Natural killer cell (primary cell): ENCODE measurements at regions not wholly inside any gene's neighbourhood (a gene's known extent, or its start where the extent isn't known, plus 50 kb on each side); places are given as distances from the start of the nearest gene placed in this dataset.

ENCODE experiments used
- ATAC-seq, 3 donors: fragments of 150-1000 bp in 2 of 3; fragments of 200-7000 bp in 1 of 3; cut with Tn5 transposase; 1 replicate in 1 of 3; 2 replicates in 2 of 3; pipeline ENCODE4 v1.10.0; 2021; ENCODE audit warnings: mild to moderate bottlenecking in 2 of 3, moderate library complexity in 2 of 3
- DNase-seq, 2 donors: peaks; one replicate each; pipeline versions ENCODE4 v3.0.0 to v3.0.0-alpha.2; 2013 to 2021; ENCODE audit warnings: mixed read lengths in 1 of 2
- H3K27ac ChIP-seq: one replicate; pipeline ENCODE4 v1.5.1; 2013; ENCODE audit warnings: mild to moderate bottlenecking, low read length
- H3K27me3 ChIP-seq: one replicate; pipeline ENCODE4 v1.6.1; 2013; ENCODE audit warnings: low read length; ENCODE audit not compliant: control insufficient read depth, insufficient read depth
- H3K36me3 ChIP-seq: one replicate; pipeline ENCODE4 v1.6.1; 2013; ENCODE audit warnings: low read length; ENCODE audit not compliant: control insufficient read depth, insufficient read depth
- H3K4me1 ChIP-seq: one replicate; pipeline ENCODE4 v1.6.1; 2013; ENCODE audit warnings: low read length; ENCODE audit not compliant: control insufficient read depth, insufficient read depth
- H3K4me3 ChIP-seq: one replicate; pipeline ENCODE4 v1.5.1; 2013; ENCODE audit warnings: low read length
- H3K9me3 ChIP-seq: one replicate; pipeline ENCODE4 v1.6.1; 2013; ENCODE audit warnings: low read length; ENCODE audit not compliant: control insufficient read depth, insufficient read depth
- H3K27ac Mint-ChIP-seq, 2 donors: one replicate each; pipeline ENCODE4 v1.8.0; 2022; ENCODE audit warnings: mild to moderate bottlenecking in 2 of 2, mixed read lengths in 2 of 2, moderate library complexity in 1 of 2
- H3K27me3 Mint-ChIP-seq, 2 donors: one replicate each; pipeline ENCODE4 v1.8.0; 2022; ENCODE audit warnings: low read depth in 2 of 2, mixed read lengths in 2 of 2
- H3K36me3 Mint-ChIP-seq: one replicate; pipeline ENCODE4 v1.8.0; 2022; ENCODE audit warnings: mixed read lengths
- H3K4me1 Mint-ChIP-seq, 2 donors: one replicate each; pipeline ENCODE4 v1.8.0; 2022; ENCODE audit warnings: mixed read lengths in 2 of 2
- H3K4me3 Mint-ChIP-seq: one replicate; pipeline ENCODE4 v1.8.0; 2022; ENCODE audit warnings: mild to moderate bottlenecking, moderate library complexity, mixed read lengths
- H3K9me3 Mint-ChIP-seq, 2 donors: one replicate each; pipeline ENCODE4 v1.8.0; 2022; ENCODE audit warnings: mixed read lengths in 2 of 2
- CTCF ChIP-seq: fragments of 200-600 bp; IDR thresholded peaks from one replicate; pipeline ENCODE4 v1.8.0; 2022; ENCODE audit warnings: antibody characterized with exemption
- WGBS: methylation state at CpG from one replicate; pipeline ENCODE4 v1.1.7; 2013; ENCODE audit warnings: missing lambda C conversion rate; ENCODE audit not compliant: insufficient coverage; 5-methylcytosine and 5-hydroxymethylcytosine counted together
- intact Hi-C: fragments of 100-400 bp; cut with micrococcal nuclease; formaldehyde crosslinking; loops from one replicate; pipeline ENCODE4 v1.14.2; 2022

GRCh38 chr1:81672766-81673165 lies 128.0 kb upstream of the ADGRL2 start:
- Histone ChIP-seq H3K4me3 (no peak overlapping the region), H3K27me3 (no peaks in the 10 kb centered on the region), H3K4me1 (no peaks in the 10 kb centered on the region), H3K9me3 (no peaks in the 10 kb centered on the region), H3K36me3 (no peaks in the 10 kb centered on the region), H3K27ac (no peak overlapping the region)
- H3K9me3 Mint-ChIP-seq: peaks cover 7 to 11% of the 10 kb centered on the region in 2 donors
- no peaks in the 10 kb centered on the region for H3K4me1 Mint-ChIP-seq
- no peak for DNase-seq
- no peak overlapping the region for H3K4me3 Mint-ChIP-seq
- H3K27me3 Mint-ChIP-seq: no peaks in the 10 kb centered on the region
- TF ChIP-seq CTCF: no peak
- intact Hi-C loops: no loop called here
- no peak overlapping the region for H3K27ac Mint-ChIP-seq
- H3K36me3 Mint-ChIP-seq: no peaks in the 10 kb centered on the region
- no peak for ATAC-seq

- H3K27me3 ChIP-seq: no peaks in the 10 kb centered on the region
- DNase-seq: no peak
- no peak for TF ChIP-seq CTCF
- no peaks in the 10 kb centered on the region for H3K36me3 ChIP-seq
- WGBS: 87% methylated on average over 3 of the region's 3 CpGs
- H3K9me3 Mint-ChIP-seq: peaks cover 4 to 6% of the 10 kb centered on the region in 2 donors
- no peak overlapping the region for H3K4me3 Mint-ChIP-seq
- H3K4me3 ChIP-seq: no peak overlapping the region
- intact Hi-C loops: no loop called here
- H3K27me3 Mint-ChIP-seq: no peaks in the 10 kb centered on the region
- H3K4me1 Mint-ChIP-seq: no peaks in the 10 kb centered on the region
- H3K36me3 Mint-ChIP-seq: no peaks in the 10 kb centered on the region
- ATAC-seq: no peak
- no peaks in the 10 kb centered on the region for H3K9me3 ChIP-seq
- H3K27ac Mint-ChIP-seq: no peak overlapping the region
- no peak overlapping the region for H3K27ac ChIP-seq
- no peaks in the 10 kb centered on the region for H3K4me1 ChIP-seq
Observed at GRCh38 chr1:81671038-81671437, 129.7 kb upstream of the ADGRL2 start.

- no peak overlapping the region for H3K4me3 Mint-ChIP-seq
- H3K36me3 Mint-ChIP-seq: no peaks in the 10 kb centered on the region
- H3K27ac ChIP-seq: no peak overlapping the region
- no peaks in the 10 kb centered on the region for H3K36me3 ChIP-seq
- no peaks in the 10 kb centered on the region for H3K4me1 ChIP-seq
- no peaks in the 10 kb centered on the region for H3K4me1 Mint-ChIP-seq
- H3K4me3 ChIP-seq: no peak overlapping the region
- no peaks in the 10 kb centered on the region for H3K27me3 ChIP-seq
- peaks cover 4 to 6% of the 10 kb centered on the region in 2 donors for H3K9me3 Mint-ChIP-seq
- no peaks in the 10 kb centered on the region for H3K9me3 ChIP-seq
- 47% methylated on average over 5 of the region's 6 CpGs for WGBS
- no peak for TF ChIP-seq CTCF
- DNase-seq: no peak
- no peak overlapping the region for H3K27ac Mint-ChIP-seq
- H3K27me3 Mint-ChIP-seq: no peaks in the 10 kb centered on the region
- ATAC-seq: no peak
- intact Hi-C loops: no loop called here
Observed at GRCh38 chr1:81670286-81670685, 130.4 kb upstream of the ADGRL2 start.

- no peak for DNase-seq
- ATAC-seq: no peak
- H3K36me3 ChIP-seq: no peaks in the 10 kb centered on the region
- no peak for TF ChIP-seq CTCF
- no peaks in the 10 kb centered on the region for H3K9me3 ChIP-seq
- H3K4me3 Mint-ChIP-seq: no peak overlapping the region
- no peaks in the 10 kb centered on the region for H3K27me3 Mint-ChIP-seq
- no peaks in the 10 kb centered on the region for H3K4me1 ChIP-seq
- H3K27ac Mint-ChIP-seq: no peak overlapping the region
- H3K4me3 ChIP-seq: no peak overlapping the region
- no peaks in the 10 kb centered on the region for H3K36me3 Mint-ChIP-seq
- H3K27ac ChIP-seq: no peak overlapping the region
- no peaks in the 10 kb centered on the region for H3K27me3 ChIP-seq
- no peaks in the 10 kb centered on the region for H3K4me1 Mint-ChIP-seq
- intact Hi-C loops: no loop called here
- peaks cover 5 to 6% of the 10 kb centered on the region in 2 donors for H3K9me3 Mint-ChIP-seq
- WGBS: 100% methylated on average over 1 of the region's 2 CpGs
Observed at GRCh38 chr1:81666586-81666985, 134.1 kb upstream of the ADGRL2 start.
